WTC11 (cell line): ENCODE measurements at regions not wholly inside any gene's neighbourhood (a gene's known extent, or its start where the extent isn't known, plus 50 kb on each side); places are given as distances from the start of the nearest gene placed in this dataset.

Source experiments
- MAX ChIP-seq: sonication (generic); formaldehyde crosslinking; IDR thresholded peaks from 2 replicates; pipeline ENCODE4 v1.8.0; 2022; ENCODE audit warnings: mild to moderate bottlenecking, missing genetic modification reagents
- NFYB ChIP-seq: sonication (generic); formaldehyde crosslinking; conservative IDR thresholded peaks from 2 replicates; pipeline ENCODE4 v1.8.0; 2022; ENCODE audit warnings: low read depth, missing genetic modification reagents
- NR1H2 ChIP-seq: sonication (generic); formaldehyde crosslinking; IDR thresholded peaks from 2 replicates; pipeline ENCODE4 v1.9.0; 2021; ENCODE audit warnings: mild to moderate bottlenecking, moderate library complexity, missing genetic modification reagents
- NR2C2 ChIP-seq: sonication (generic); formaldehyde crosslinking; IDR thresholded peaks from 2 replicates; pipeline ENCODE4 v1.8.0; 2022; ENCODE audit warnings: mild to moderate bottlenecking, missing genetic modification reagents
- TEAD1 ChIP-seq: sonication (generic); formaldehyde crosslinking; IDR thresholded peaks from 2 replicates; pipeline ENCODE4 v1.8.0; 2022; ENCODE audit warnings: mild to moderate bottlenecking, missing genetic modification reagents
- TEAD4 ChIP-seq: sonication (generic); formaldehyde crosslinking; IDR thresholded peaks from 2 replicates; pipeline ENCODE4 v1.8.0; 2022; ENCODE audit warnings: mild to moderate bottlenecking, missing genetic modification reagents
- USF1 ChIP-seq: sonication (generic); formaldehyde crosslinking; IDR thresholded peaks from 2 replicates; pipeline ENCODE4 v1.8.0; 2022; ENCODE audit warnings: mild to moderate bottlenecking, missing genetic modification reagents
- TF ChIP-seq, protein P1 (sequence below): fragments of 200-600 bp; IDR thresholded peaks from 2 replicates; pipeline ENCODE4 v1.8.0; 2022; ENCODE audit warnings: antibody characterized with exemption
- TF ChIP-seq, protein P2 (sequence below): sonication (generic); formaldehyde crosslinking; IDR thresholded peaks from 2 replicates; pipeline ENCODE4 v1.8.1; 2022; ENCODE audit warnings: low read depth, mild to moderate bottlenecking, moderate library complexity, missing genetic modification reagents, borderline replicate concordance

- TF ChIP-seq, protein P1, sequence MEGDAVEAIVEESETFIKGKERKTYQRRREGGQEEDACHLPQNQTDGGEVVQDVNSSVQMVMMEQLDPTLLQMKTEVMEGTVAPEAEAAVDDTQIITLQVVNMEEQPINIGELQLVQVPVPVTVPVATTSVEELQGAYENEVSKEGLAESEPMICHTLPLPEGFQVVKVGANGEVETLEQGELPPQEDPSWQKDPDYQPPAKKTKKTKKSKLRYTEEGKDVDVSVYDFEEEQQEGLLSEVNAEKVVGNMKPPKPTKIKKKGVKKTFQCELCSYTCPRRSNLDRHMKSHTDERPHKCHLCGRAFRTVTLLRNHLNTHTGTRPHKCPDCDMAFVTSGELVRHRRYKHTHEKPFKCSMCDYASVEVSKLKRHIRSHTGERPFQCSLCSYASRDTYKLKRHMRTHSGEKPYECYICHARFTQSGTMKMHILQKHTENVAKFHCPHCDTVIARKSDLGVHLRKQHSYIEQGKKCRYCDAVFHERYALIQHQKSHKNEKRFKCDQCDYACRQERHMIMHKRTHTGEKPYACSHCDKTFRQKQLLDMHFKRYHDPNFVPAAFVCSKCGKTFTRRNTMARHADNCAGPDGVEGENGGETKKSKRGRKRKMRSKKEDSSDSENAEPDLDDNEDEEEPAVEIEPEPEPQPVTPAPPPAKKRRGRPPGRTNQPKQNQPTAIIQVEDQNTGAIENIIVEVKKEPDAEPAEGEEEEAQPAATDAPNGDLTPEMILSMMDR = no peak
- TF ChIP-seq, protein P2, sequence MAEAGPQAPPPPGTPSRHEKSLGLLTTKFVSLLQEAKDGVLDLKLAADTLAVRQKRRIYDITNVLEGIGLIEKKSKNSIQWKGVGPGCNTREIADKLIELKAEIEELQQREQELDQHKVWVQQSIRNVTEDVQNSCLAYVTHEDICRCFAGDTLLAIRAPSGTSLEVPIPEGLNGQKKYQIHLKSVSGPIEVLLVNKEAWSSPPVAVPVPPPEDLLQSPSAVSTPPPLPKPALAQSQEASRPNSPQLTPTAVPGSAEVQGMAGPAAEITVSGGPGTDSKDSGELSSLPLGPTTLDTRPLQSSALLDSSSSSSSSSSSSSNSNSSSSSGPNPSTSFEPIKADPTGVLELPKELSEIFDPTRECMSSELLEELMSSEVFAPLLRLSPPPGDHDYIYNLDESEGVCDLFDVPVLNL (CRISPR knock-in tag) = no peak
- no peak for TF ChIP-seq TEAD4 (CRISPR knock-in tag)
- no peak for TF ChIP-seq NFYB (CRISPR knock-in tag)
- no peak for TF ChIP-seq USF1 (CRISPR knock-in tag)
- TF ChIP-seq NR2C2 (CRISPR knock-in tag) = no peak
- TF ChIP-seq MAX (CRISPR knock-in tag) = no peak
- no peak for TF ChIP-seq TEAD1
- TF ChIP-seq NR1H2 (CRISPR knock-in tag) = no peak
Observed at GRCh38 chr12:94875525-94875924, 128.0 kb downstream of the NDUFA12 start.
